ENCODE measurements at regions not wholly inside any gene's neighbourhood (a gene's known extent, or its start where the extent isn't known, plus 50 kb on each side); places are given as distances from the start of the nearest gene placed in this dataset.
"Not testable (repeated sequence)": the region's sequence is repeated elsewhere in the genome, so short reads cannot be mapped to it uniquely, and the experiment has no call there.

DNA sequence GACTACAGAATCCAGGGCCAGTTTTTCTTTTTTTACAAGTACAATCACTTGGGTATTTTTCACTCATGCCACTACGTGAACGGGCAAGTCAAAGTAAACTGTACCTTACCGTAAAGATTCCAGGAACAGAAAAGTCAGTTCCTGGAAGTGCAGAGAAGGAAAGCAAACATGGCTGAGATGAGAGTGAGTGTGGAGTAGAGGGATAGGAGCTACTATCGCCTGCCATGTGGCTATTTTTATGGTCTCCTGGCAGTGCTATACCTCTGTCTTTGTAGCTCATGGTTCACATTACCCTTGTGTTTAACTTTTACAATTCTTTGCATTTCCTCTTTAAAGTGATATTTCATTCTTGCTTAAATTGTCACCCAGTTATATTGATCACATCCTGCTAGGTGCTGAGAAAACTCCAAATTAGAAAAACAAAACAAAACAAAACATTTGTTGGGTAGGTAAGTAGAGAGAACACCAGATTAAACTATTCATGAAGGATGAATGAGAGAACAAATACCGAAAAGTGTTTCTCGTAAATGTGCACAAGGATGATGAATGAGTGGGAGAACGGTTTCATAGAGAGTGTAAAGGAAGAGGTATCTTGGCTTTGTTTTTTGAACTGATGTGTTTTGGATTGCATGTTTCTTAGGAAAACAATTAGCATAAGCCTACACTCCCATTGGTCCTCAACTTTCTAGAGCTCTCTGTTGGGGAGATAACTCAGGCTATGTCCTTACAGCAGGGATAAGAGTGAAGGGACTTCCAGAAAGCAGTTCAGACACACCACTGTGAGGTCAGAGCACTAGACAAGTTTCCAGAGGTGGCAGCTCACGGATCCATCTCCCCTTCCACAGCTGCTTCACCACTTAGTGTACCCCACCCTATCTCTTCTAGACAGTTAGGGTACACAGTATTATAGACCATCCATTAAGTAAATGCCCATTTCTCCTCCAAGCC is 163.7 kb downstream of the IPO8 start:
- peaks cover 17% of the 10 kb centered on the region for H3K4me1 ChIP-seq (ENCODE audit: control insufficient read depth, insufficient read depth, low read length)
- H3K36me3 ChIP-seq (ENCODE audit: control insufficient read depth, insufficient read depth, low read length, severe bottlenecking), result no peaks in the 10 kb centered on the region
- no peak overlapping the region for H3K9ac ChIP-seq (ENCODE audit: low read length)
- no peaks in the 10 kb centered on the region for H3K27me3 ChIP-seq (replicated peaks; ENCODE audit: control insufficient read depth, insufficient read depth, low read length)
- H3K4me3 ChIP-seq (ENCODE audit: low read length), result no peak overlapping the region
- H3K9me3 ChIP-seq (ENCODE audit: control insufficient read depth, low read length), result no peaks in the 10 kb centered on the region
- DNase-seq (ENCODE audit: low read depth), result no peak

DNA sequence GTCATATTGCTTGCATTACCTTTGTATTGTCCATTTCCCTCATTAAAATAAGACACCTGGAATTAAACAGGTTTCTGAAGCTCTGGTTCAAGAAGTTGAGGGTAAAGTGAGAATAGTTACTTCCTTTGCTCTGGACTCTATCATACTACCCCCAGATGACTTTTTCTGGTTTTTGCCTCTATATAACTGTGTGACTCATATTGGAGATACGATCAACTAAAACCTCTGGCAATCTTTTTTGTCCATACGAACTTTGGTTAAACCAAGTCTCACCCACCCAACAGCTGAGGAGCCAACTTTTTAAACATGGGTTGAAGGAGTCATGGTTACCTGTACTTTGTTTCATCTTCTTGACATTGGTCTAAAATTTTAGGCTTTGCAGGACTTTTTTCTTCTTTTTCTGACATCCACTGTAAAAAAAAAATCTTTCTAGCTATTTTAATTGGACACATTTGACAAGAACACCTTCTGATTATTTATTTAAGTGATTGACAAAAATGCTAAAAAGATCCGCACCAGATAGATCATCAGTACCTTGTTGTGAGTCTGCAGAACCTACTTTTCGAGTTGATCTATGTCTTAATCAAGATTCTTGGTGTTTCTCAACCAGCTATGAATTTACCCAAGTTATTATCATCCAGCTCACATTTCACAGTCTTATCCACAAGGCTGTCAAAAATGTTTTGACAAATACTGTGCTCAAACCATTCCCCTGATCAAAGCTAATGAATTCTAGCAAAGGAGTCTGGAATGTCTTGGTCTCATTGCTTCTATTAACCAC is 166.0 kb downstream of the IPO8 start:
- Histone ChIP-seq H3K4me1 (ENCODE audit: control insufficient read depth, insufficient read depth, low read length) (peaks cover 17% of the 10 kb centered on the region), H3K36me3 (ENCODE audit: control insufficient read depth, insufficient read depth, low read length, severe bottlenecking) (no peaks in the 10 kb centered on the region), H3K27me3 (replicated peaks; ENCODE audit: control insufficient read depth, insufficient read depth, low read length) (no peaks in the 10 kb centered on the region), H3K9ac (ENCODE audit: low read length) (no peak overlapping the region), H3K4me3 (ENCODE audit: low read length) (no peak overlapping the region), H3K9me3 (ENCODE audit: control insufficient read depth, low read length) (no peaks in the 10 kb centered on the region)
- DNase-seq (ENCODE audit: low read depth), result no peak

DNA sequence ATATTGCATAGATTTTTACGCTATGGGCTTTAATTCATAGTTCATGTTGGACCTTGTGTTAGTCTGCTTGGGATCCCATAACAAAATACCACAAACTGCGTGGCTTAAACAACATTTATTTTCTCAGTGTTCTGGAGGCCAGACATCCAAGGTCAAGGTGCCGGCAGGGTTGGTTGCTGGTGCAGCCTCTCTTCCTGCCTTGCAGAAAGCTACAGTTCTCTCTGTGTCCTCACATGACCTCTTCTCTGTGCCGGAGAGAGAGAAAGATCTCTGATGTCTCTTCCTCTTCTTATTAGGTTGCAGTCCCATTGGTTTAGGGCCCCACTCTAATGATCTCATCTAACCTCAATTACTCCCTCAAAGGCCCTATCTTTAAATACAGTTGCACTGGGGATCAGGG is 170.5 kb downstream of the IPO8 start:
- Histone ChIP-seq H3K9ac (ENCODE audit: low read length) (no peak overlapping the region), H3K27me3 (replicated peaks; ENCODE audit: control insufficient read depth, insufficient read depth, low read length) (no peaks in the 10 kb centered on the region), H3K36me3 (ENCODE audit: control insufficient read depth, insufficient read depth, low read length, severe bottlenecking) (no peaks in the 10 kb centered on the region), H3K4me1 (ENCODE audit: control insufficient read depth, insufficient read depth, low read length) (no peaks in the 10 kb centered on the region), H3K9me3 (ENCODE audit: control insufficient read depth, low read length) (no peaks in the 10 kb centered on the region), H3K4me3 (ENCODE audit: low read length) (no peak overlapping the region)
- no peak for DNase-seq (ENCODE audit: low read depth)

DNA sequence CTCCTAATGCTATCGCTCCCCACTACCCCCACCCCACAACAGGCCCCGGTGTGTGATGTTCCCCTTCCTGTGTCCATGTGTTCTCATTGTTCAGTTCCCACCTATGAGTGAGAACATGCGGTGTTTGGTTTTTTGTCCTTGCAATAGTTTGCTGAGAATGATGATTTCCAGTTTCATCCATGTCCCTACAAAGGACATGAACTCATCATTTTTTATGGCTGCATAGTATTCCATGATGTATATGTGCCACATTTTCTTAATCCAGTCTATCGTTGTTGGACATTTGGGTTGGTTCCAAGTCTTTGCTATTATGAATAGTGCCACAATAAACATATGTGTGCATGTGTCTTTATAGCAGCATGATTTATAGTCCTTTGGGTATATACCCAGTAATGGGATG is 175.4 kb downstream of the IPO8 start:
- H3K36me3 ChIP-seq (ENCODE audit: control insufficient read depth, insufficient read depth, low read length, severe bottlenecking); DNase-seq (ENCODE audit: low read depth); H3K9ac ChIP-seq (ENCODE audit: low read length); H3K4me3 ChIP-seq (ENCODE audit: low read length); H3K27me3 ChIP-seq (replicated peaks; ENCODE audit: control insufficient read depth, insufficient read depth, low read length); H3K9me3 ChIP-seq (ENCODE audit: control insufficient read depth, low read length); H3K4me1 ChIP-seq (ENCODE audit: control insufficient read depth, insufficient read depth, low read length): not testable (repeated sequence)

DNA sequence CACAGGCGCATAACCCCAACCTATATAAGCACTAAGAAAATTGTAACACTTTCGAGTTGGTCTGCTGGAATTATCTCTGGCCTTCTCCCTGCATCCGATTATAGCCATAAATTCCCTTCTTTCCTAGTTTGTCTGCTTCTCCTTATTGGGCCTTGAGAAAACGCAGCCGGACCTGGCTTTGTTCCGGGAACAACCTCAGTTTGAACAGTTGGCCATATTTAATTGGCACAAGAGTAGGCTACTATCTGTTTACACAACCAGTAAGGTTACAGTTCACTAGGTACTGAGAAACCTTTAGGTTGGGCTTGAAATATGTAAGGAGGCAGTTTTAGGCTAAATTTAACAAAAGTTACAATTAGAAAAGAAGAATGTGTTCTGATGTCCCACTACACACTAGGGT is 176.1 kb downstream of the IPO8 start:
- no peak overlapping the region for H3K4me3 ChIP-seq (ENCODE audit: low read length)
- no peak for DNase-seq (ENCODE audit: low read depth)

DNA sequence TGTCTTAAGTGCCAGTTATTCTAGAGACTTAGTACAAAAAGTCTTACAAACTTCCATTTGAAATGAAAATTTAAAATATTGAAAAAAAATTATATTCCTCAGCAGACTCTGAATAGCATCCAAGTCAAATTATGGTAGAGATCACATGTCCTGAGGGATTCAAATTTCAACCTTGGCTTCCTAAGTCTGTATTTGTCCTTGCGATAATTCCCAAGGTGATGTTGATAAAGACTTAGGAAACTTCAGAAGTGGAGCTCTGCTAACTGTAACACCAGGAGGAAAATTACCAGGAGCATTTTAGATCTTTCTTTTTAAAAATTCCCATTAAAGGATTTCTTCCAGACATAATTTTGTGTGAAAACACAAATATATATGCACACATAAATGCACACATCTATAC is 178.3 kb downstream of the IPO8 start:
- Histone ChIP-seq H3K9me3 (ENCODE audit: control insufficient read depth, low read length) (no peaks in the 10 kb centered on the region), H3K27me3 (replicated peaks; ENCODE audit: control insufficient read depth, insufficient read depth, low read length) (no peaks in the 10 kb centered on the region), H3K4me1 (ENCODE audit: control insufficient read depth, insufficient read depth, low read length) (peaks cover 9% of the 10 kb centered on the region), H3K4me3 (ENCODE audit: low read length) (no peak overlapping the region), H3K36me3 (ENCODE audit: control insufficient read depth, insufficient read depth, low read length, severe bottlenecking) (no peaks in the 10 kb centered on the region), H3K9ac (ENCODE audit: low read length) (no peak overlapping the region)
- DNase-seq (ENCODE audit: low read depth), result no peak

More for the DNA sequence above, 176.1 kb downstream of the IPO8 start:
- H3K9ac ChIP-seq (ENCODE audit: low read length), result no peak overlapping the region
- H3K36me3 ChIP-seq (ENCODE audit: control insufficient read depth, insufficient read depth, low read length, severe bottlenecking), result no peaks in the 10 kb centered on the region
- H3K27me3 ChIP-seq (replicated peaks; ENCODE audit: control insufficient read depth, insufficient read depth, low read length), result no peaks in the 10 kb centered on the region
- peaks cover 9% of the 10 kb centered on the region for H3K4me1 ChIP-seq (ENCODE audit: control insufficient read depth, insufficient read depth, low read length)
- no peaks in the 10 kb centered on the region for H3K9me3 ChIP-seq (ENCODE audit: control insufficient read depth, low read length)

DNA sequence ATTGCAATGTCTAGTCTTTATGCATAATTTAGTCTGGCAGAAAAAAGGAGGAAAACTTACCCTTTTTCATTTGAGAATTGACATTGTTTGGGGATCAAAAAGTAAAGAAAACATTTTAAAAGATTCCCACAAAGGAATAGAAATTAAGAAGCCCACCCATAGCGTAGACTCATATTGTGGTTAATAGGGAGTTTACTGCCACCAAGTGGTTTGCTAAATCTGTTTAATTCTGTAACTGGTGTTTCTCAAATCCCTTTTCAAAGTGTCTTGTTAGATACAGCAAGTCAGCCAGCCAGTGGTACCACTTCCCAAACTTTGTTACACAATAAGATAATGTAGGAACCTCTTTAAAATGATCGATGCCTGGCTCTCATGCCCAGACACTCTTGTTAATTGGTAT is 180.3 kb downstream of the IPO8 start:
- H3K9ac ChIP-seq (ENCODE audit: low read length), result no peak overlapping the region
- no peaks in the 10 kb centered on the region for H3K27me3 ChIP-seq (replicated peaks; ENCODE audit: control insufficient read depth, insufficient read depth, low read length)
- H3K4me1 ChIP-seq (ENCODE audit: control insufficient read depth, insufficient read depth, low read length), result peaks cover 9% of the 10 kb centered on the region
- H3K4me3 ChIP-seq (ENCODE audit: low read length), result no peak overlapping the region
- peak; percentile 11 for DNase-seq (ENCODE audit: low read depth)
- no peaks in the 10 kb centered on the region for H3K9me3 ChIP-seq (ENCODE audit: control insufficient read depth, low read length)
- H3K36me3 ChIP-seq (ENCODE audit: control insufficient read depth, insufficient read depth, low read length, severe bottlenecking), result no peaks in the 10 kb centered on the region

DNA sequence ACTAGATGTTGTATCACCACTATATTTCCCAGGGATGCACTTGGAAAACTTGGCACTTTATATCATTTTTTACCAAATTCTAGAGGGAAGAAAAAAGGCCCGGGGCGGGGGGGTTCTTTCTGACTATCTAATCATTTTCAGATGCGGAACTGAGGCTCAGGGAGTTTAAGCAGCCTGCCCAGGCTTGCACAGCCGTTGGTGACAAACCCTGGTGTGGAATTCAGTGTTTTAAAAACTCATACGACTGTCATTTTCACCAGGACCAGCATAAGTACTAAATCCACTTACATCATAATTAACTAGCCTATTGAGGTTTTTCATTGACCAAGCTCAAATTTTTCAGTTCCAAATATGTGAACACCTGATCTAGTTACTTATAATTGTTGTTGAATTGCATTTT is 181.0 kb downstream of the IPO8 start:
- Histone ChIP-seq H3K9me3 (ENCODE audit: control insufficient read depth, low read length) (no peaks in the 10 kb centered on the region), H3K4me1 (ENCODE audit: control insufficient read depth, insufficient read depth, low read length) (peaks cover 9% of the 10 kb centered on the region), H3K27me3 (replicated peaks; ENCODE audit: control insufficient read depth, insufficient read depth, low read length) (no peaks in the 10 kb centered on the region), H3K9ac (ENCODE audit: low read length) (no peak overlapping the region), H3K4me3 (ENCODE audit: low read length) (no peak overlapping the region), H3K36me3 (ENCODE audit: control insufficient read depth, insufficient read depth, low read length, severe bottlenecking) (no peaks in the 10 kb centered on the region)
- no peak for DNase-seq (ENCODE audit: low read depth)

DNA sequence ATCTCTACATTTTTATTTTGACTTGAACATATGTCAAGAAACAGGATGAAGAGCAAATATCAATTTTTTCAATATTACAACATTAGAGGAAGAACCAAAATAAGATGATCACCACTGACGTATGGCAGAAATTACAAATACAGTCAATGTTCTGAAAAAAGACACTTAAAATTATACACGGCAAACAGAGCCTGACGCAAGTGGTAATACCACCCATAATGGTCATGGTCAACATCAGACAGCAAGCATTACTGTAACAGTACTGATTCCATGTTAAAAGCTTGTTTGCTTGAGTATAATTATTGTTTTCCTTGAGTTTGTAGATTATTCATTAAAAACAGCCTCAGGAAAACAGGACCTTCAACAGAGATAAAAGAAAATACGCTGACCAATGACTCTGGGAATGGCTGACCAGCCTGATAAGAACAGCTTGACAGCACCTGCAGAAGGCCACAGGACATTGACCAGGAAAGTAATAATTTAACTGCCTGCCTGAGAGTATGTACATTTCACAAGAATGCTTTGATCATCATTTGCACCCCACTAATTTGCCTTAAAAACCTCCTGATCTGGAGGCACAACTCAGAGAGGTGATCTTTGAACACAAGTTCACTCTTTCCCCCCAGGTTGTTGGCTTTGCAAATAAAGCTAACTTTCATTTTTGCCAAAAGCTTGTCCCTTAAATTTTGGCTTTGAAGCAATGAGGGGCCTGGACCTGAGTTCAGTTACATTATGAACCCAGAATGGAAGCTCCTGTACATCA is 187.3 kb downstream of the IPO8 start:
- DNase-seq (ENCODE audit: low read depth), result no peak
- H3K36me3 ChIP-seq (ENCODE audit: control insufficient read depth, insufficient read depth, low read length, severe bottlenecking), result no peaks in the 10 kb centered on the region
- no peaks in the 10 kb centered on the region for H3K4me1 ChIP-seq (ENCODE audit: control insufficient read depth, insufficient read depth, low read length)
- H3K9me3 ChIP-seq (ENCODE audit: control insufficient read depth, low read length), result no peaks in the 10 kb centered on the region
- H3K9ac ChIP-seq (ENCODE audit: low read length), result no peak overlapping the region
- H3K4me3 ChIP-seq (ENCODE audit: low read length), result no peak overlapping the region
- no peaks in the 10 kb centered on the region for H3K27me3 ChIP-seq (replicated peaks; ENCODE audit: control insufficient read depth, insufficient read depth, low read length)

DNA sequence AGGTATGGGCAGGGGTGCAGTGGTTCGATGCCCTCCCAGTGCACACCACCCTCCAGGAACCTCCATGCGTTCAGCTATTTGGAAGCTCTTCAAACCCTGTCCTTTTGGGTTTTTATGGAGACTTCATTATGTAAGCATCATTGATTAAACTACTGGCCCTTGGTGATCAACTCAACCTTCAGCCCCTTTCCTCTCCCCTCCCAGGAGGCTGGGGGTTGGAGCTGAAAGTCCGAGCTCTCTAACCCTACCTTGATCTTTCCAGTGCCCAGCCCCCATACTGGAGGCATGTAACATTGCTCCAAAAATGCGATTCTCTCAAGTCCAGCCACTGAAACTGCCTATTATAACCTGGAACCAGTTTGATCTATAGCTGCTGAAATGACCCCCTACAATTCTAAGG is 188.1 kb downstream of the IPO8 start:
- Histone ChIP-seq H3K27me3 (replicated peaks; ENCODE audit: control insufficient read depth, insufficient read depth, low read length) (no peaks in the 10 kb centered on the region), H3K9me3 (ENCODE audit: control insufficient read depth, low read length) (no peaks in the 10 kb centered on the region), H3K36me3 (ENCODE audit: control insufficient read depth, insufficient read depth, low read length, severe bottlenecking) (no peaks in the 10 kb centered on the region), H3K4me1 (ENCODE audit: control insufficient read depth, insufficient read depth, low read length) (no peaks in the 10 kb centered on the region), H3K9ac (ENCODE audit: low read length) (no peak overlapping the region), H3K4me3 (ENCODE audit: low read length) (no peak overlapping the region)
- DNase-seq (ENCODE audit: low read depth), result no peak

DNA sequence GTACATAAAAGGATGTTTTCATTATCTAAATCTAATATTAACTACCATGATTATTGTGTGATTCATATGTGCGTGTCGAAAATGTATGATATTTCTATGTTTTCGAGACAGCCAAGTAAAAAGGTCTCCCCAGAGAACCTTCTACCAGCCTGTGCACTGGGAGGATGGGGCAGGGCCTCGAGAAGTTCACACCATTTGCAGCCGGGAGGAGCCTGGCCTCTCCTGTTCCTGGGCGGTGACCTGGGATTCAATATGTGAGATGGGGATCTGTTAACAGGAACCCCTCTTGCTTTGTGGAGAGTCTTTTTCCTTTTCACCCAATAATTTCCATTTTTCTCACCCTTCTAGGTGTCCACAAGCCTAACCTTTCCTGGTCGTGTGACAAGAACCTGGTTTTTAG is 189.3 kb downstream of the IPO8 start:
- DNase-seq (ENCODE audit: low read depth), result no peak
- H3K9ac ChIP-seq (ENCODE audit: low read length), result no peak overlapping the region
- H3K36me3 ChIP-seq (ENCODE audit: control insufficient read depth, insufficient read depth, low read length, severe bottlenecking), result no peaks in the 10 kb centered on the region
- H3K9me3 ChIP-seq (ENCODE audit: control insufficient read depth, low read length), result no peaks in the 10 kb centered on the region
- H3K27me3 ChIP-seq (replicated peaks; ENCODE audit: control insufficient read depth, insufficient read depth, low read length), result no peaks in the 10 kb centered on the region
- no peak overlapping the region for H3K4me3 ChIP-seq (ENCODE audit: low read length)
- H3K4me1 ChIP-seq (ENCODE audit: control insufficient read depth, insufficient read depth, low read length), result no peaks in the 10 kb centered on the region
